DOHH2 (cell line): ENCODE measurements at regions not wholly inside any gene's neighbourhood (a gene's known extent, or its start where the extent isn't known, plus 50 kb on each side); places are given as distances from the start of the nearest gene placed in this dataset.

Experiments
- H3F3A ChIP-seq: fragments of 200-600 bp; sonication (generic), shearing (Covaris generic); 2 replicates; pipeline ENCODE4 v1.6.0; 2016; ENCODE audit warnings: antibody characterized with exemption, mild to moderate bottlenecking; ENCODE audit not compliant: control insufficient read depth, insufficient read depth
- H3K27ac ChIP-seq: fragments of 200-600 bp; sonication (generic); 2 replicates; pipeline ENCODE4 v1.5.1; 2014; ENCODE audit warnings: low read depth, mild to moderate bottlenecking, low read length, moderate library complexity
- H3K27me3 ChIP-seq: fragments of 200-600 bp; sonication (generic); 2 replicates; pipeline ENCODE4 v1.6.1; 2014; ENCODE audit warnings: mild to moderate bottlenecking, low read length, mixed read lengths; ENCODE audit not compliant: control insufficient read depth
- H3K36me3 ChIP-seq: fragments of 200-600 bp; sonication (generic); 2 replicates; pipeline ENCODE4 v1.6.1; 2014; ENCODE audit warnings: mild to moderate bottlenecking, low read length, moderate library complexity, mixed read lengths; ENCODE audit not compliant: control insufficient read depth
- H3K4me1 ChIP-seq: fragments of 200-600 bp; sonication (generic); 2 replicates; pipeline ENCODE4 v1.6.1; 2014; ENCODE audit warnings: mild to moderate bottlenecking, low read length, mixed read lengths; ENCODE audit not compliant: control insufficient read depth
- H3K4me2 ChIP-seq: fragments of 200-600 bp; sonication (generic); 2 replicates; pipeline ENCODE4 v1.6.0; 2014; ENCODE audit warnings: mild to moderate bottlenecking, low read length, moderate library complexity
- H3K4me3 ChIP-seq: fragments of 200-600 bp; sonication (generic); 2 replicates; pipeline ENCODE4 v1.5.1; 2014; ENCODE audit warnings: mild to moderate bottlenecking, low read length, mixed read lengths
- H3K79me2 ChIP-seq: fragments of 200-600 bp; sonication (generic); 2 replicates; pipeline ENCODE4 v1.6.1; 2014; ENCODE audit warnings: mild to moderate bottlenecking, low read length, mixed read lengths; ENCODE audit not compliant: control insufficient read depth
- H3K9me2 ChIP-seq: fragments of 200-600 bp; sonication (generic); replicated peaks from 2 replicates; pipeline ENCODE4 v1.6.1; 2014; ENCODE audit warnings: mild to moderate bottlenecking, low read length, mixed read lengths; ENCODE audit not compliant: control insufficient read depth
- H3K9me3 ChIP-seq: fragments of 200-600 bp; sonication (generic); 2 replicates; pipeline ENCODE4 v1.6.1; 2014; ENCODE audit warnings: antibody characterized with exemption, low read length, mixed read lengths; ENCODE audit not compliant: control insufficient read depth, insufficient read depth
- H4K20me1 ChIP-seq: fragments of 200-600 bp; sonication (generic); 2 replicates; pipeline ENCODE4 v1.6.0; 2014; ENCODE audit warnings: low read depth, mild to moderate bottlenecking, antibody characterized with exemption, low read length, moderate library complexity; ENCODE audit not compliant: control insufficient read depth, insufficient read depth
- CTCF ChIP-seq: fragments of 200-600 bp; sonication (generic); IDR thresholded peaks from one replicate; pipeline ENCODE4 v1.5.1; 2014; ENCODE audit warnings: antibody characterized with exemption, mild to moderate bottlenecking, low read depth, low read length; ENCODE audit not compliant: poor library complexity, severe bottlenecking
- EZH2phosphoT487 ChIP-seq: fragments of 200-600 bp; sonication (generic); IDR thresholded peaks from 2 replicates; pipeline ENCODE4 v1.6.1; 2017; ENCODE audit warnings: borderline replicate concordance, mild to moderate bottlenecking, antibody characterized with exemption, low read length, moderate library complexity, mixed read lengths

- Histone ChIP-seq H3K4me2 (no peak overlapping the region), H3K27me3 (peaks cover 4% of the 10 kb centered on the region; the same call in 1 of the 2 replicates), H3K27ac (no peak overlapping the region), H3K79me2 (no peaks in the 10 kb centered on the region), H3K9me3 (no peaks in the 10 kb centered on the region), H3K4me3 (no peak overlapping the region), H3F3A (no peaks in the 10 kb centered on the region), H3K4me1 (peaks cover 50% of the 10 kb centered on the region), H4K20me1 (no peaks in the 10 kb centered on the region), H3K9me2 (no peaks in the 10 kb centered on the region), H3K36me3 (no peaks in the 10 kb centered on the region)
- TF ChIP-seq CTCF (no peak), EZH2phosphoT487 (no peak)
Measured at GRCh38 chr2:89845532-89845931, 1154.1 kb downstream of the RPIA start.

- Histone ChIP-seq H3K27ac (no peak overlapping the region), H3K4me2 (no peak overlapping the region), H3K9me2 (no peaks in the 10 kb centered on the region), H3F3A (no peaks in the 10 kb centered on the region), H3K9me3 (no peaks in the 10 kb centered on the region), H4K20me1 (no peaks in the 10 kb centered on the region), H3K4me1 (peaks cover 53% of the 10 kb centered on the region), H3K79me2 (no peaks in the 10 kb centered on the region), H3K36me3 (no peaks in the 10 kb centered on the region), H3K4me3 (no peak overlapping the region), H3K27me3 (peaks cover 4% of the 10 kb centered on the region; the same call in 1 of the 2 replicates)
- TF ChIP-seq CTCF (no peak), EZH2phosphoT487 (no peak)
Measured at GRCh38 chr2:89848114-89848513, 1156.6 kb downstream of the RPIA start.

- Histone ChIP-seq H3K9me3 (no peaks in the 10 kb centered on the region), H3K4me2 (no peak overlapping the region), H4K20me1 (no peaks in the 10 kb centered on the region), H3F3A (no peaks in the 10 kb centered on the region), H3K36me3 (no peaks in the 10 kb centered on the region), H3K79me2 (no peaks in the 10 kb centered on the region), H3K27ac (no peak overlapping the region), H3K4me1 (peaks cover 46% of the 10 kb centered on the region), H3K4me3 (no peak overlapping the region), H3K27me3 (peaks cover 4% of the 10 kb centered on the region; the same call in 1 of the 2 replicates), H3K9me2 (no peaks in the 10 kb centered on the region)
- TF ChIP-seq CTCF (no peak), EZH2phosphoT487 (no peak)
Measured at GRCh38 chr2:89848763-89849368, 1157.4 kb downstream of the RPIA start.
